Right ventricle myocardium superior (tissue), 1 donor: ENCODE measurements at regions not wholly inside any gene's neighbourhood (a gene's known extent, or its start where the extent isn't known, plus 50 kb on each side); places are given as distances from the start of the nearest gene placed in this dataset.
A peak's percentile ranks its signal among the peaks of the same experiment; 100 is the strongest.
"Not testable (repeated sequence)": the region's sequence is repeated elsewhere in the genome, so short reads cannot be mapped to it uniquely, and the experiment has no call there.

ENCODE experiments used
- ATAC-seq: fragments of 200-7000 bp; cut with Tn5 transposase; one replicate; pipeline ENCODE4 v1.9.1; 2020; ENCODE audit warnings: mild to moderate bottlenecking; ENCODE audit not compliant: poor library complexity
- DNase-seq: peaks from one replicate; pipeline ENCODE4 v3.0.0-alpha.2; 2020
- intact Hi-C: fragments of 100-400 bp; cut with DNase I; formaldehyde crosslinking; loops from one replicate; pipeline ENCODE4 v1.11.2; 2022
- donor health status: DM: no; HTN: yes; CAD: no; lungs with severe emphysema.

- DNase-seq: no peak
- ATAC-seq: peak; percentile 51
- intact Hi-C loops: no loop called here
Observed at GRCh38 chrX:3449287-3449686, 102.8 kb upstream of the MXRA5 start.

GRCh38 chrX:3448563-3448962 lies 102.1 kb upstream of the MXRA5 start:
- no peak for ATAC-seq
- intact Hi-C loops: no loop called here
- no peak for DNase-seq

GRCh38 chrX:3445806-3446490 lies 99.5 kb upstream of the MXRA5 start:
- intact Hi-C loops: no loop called here

GRCh38 chrX:3443184-3443583 lies 96.7 kb upstream of the MXRA5 start:
- DNase-seq (no peak), ATAC-seq (no peak)
- intact Hi-C loops: no loop called here

More at GRCh38 chrX:3445806-3446490, 99.5 kb upstream of the MXRA5 start:
- DNase-seq (no peak), ATAC-seq (no peak)

- intact Hi-C loops: no loop called here
- ATAC-seq (no peak), DNase-seq (no peak)
Observed at GRCh38 chrX:3442691-3443090, 96.2 kb upstream of the MXRA5 start.

GRCh38 chrX:3440981-3441380 lies 94.5 kb upstream of the MXRA5 start:
- DNase-seq (no peak), ATAC-seq (no peak)
- intact Hi-C loops: no loop called here

- ATAC-seq, intact Hi-C loops, DNase-seq: not testable (repeated sequence)
Observed at GRCh38 chrX:3435916-3436315, 89.5 kb upstream of the MXRA5 start.

- DNase-seq: no peak
- intact Hi-C loops: no loop called here
- ATAC-seq: no peak
Observed at GRCh38 chrX:3435057-3435456, 88.6 kb upstream of the MXRA5 start.

- no peak for ATAC-seq
- intact Hi-C loops: no loop called here
- no peak for DNase-seq
Observed at GRCh38 chrX:3428792-3429191, 82.3 kb upstream of the MXRA5 start.

GRCh38 chrX:3426552-3426951 lies 80.1 kb upstream of the MXRA5 start:
- ATAC-seq: no peak
- no peak for DNase-seq
- intact Hi-C loops: no loop called here

GRCh38 chrX:3425031-3425430 lies 78.6 kb upstream of the MXRA5 start:
- intact Hi-C loops: no loop called here
- ATAC-seq (no peak), DNase-seq (no peak)

- ATAC-seq (no peak), DNase-seq (no peak)
- intact Hi-C loops: no loop called here
Observed at GRCh38 chrX:3420316-3420715, 73.9 kb upstream of the MXRA5 start.

- DNase-seq (no peak), ATAC-seq (no peak)
- intact Hi-C loops: no loop called here
Observed at GRCh38 chrX:3415011-3415410, 68.6 kb upstream of the MXRA5 start.

GRCh38 chrX:3411626-3412025 lies 65.2 kb upstream of the MXRA5 start:
- intact Hi-C loops, ATAC-seq, DNase-seq: not testable (repeated sequence)

- intact Hi-C loops, ATAC-seq, DNase-seq: not testable (repeated sequence)
Observed at GRCh38 chrX:3409936-3410335, 63.5 kb upstream of the MXRA5 start.

GRCh38 chrX:3407781-3408180 lies 61.3 kb upstream of the MXRA5 start:
- intact Hi-C loops: no loop called here
- no peak for DNase-seq
- ATAC-seq: no peak

GRCh38 chrX:3407121-3407520 lies 60.7 kb upstream of the MXRA5 start:
- DNase-seq (no peak), ATAC-seq (no peak)
- intact Hi-C loops: no loop called here

GRCh38 chrX:3403748-3404147 lies 57.3 kb upstream of the MXRA5 start:
- intact Hi-C loops: no loop called here
- peak; percentile 18 for ATAC-seq
- no peak for DNase-seq
